ENCODE measurements at regions not wholly inside any gene's neighbourhood (a gene's known extent, or its start where the extent isn't known, plus 50 kb on each side); places are given as distances from the start of the nearest gene placed in this dataset.

DNA sequence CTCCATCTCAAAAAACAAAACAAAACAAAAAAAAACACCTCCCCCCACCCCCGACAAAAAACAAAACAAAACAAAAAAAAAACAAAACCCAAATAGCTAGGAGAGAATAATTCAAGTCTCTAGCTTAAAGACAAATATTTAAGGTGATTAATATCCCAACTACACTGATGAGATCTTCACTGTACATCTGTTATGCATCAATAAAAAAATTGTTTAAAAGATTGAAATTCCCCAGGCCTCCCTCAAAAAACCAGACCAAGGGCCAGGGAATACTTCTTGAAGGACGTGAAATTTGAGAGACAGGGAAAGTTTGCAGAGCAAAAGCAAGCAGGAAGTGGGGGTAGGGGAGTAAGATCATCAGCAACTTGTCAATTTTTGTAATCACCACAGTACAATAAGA lies 232.6 kb downstream of the REEP3 start:
- TF ChIP-seq, protein P1, sequence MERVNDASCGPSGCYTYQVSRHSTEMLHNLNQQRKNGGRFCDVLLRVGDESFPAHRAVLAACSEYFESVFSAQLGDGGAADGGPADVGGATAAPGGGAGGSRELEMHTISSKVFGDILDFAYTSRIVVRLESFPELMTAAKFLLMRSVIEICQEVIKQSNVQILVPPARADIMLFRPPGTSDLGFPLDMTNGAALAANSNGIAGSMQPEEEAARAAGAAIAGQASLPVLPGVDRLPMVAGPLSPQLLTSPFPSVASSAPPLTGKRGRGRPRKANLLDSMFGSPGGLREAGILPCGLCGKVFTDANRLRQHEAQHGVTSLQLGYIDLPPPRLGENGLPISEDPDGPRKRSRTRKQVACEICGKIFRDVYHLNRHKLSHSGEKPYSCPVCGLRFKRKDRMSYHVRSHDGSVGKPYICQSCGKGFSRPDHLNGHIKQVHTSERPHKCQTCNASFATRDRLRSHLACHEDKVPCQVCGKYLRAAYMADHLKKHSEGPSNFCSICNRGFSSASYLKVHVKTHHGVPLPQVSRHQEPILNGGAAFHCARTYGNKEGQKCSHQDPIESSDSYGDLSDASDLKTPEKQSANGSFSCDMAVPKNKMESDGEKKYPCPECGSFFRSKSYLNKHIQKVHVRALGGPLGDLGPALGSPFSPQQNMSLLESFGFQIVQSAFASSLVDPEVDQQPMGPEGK (CRISPR knock-in tag; IDR thresholded peaks at IDR 0.05; ENCODE audit: borderline replicate concordance), result no peak
- TF ChIP-seq PPARA (CRISPR knock-in tag; IDR thresholded peaks at IDR 0.05; ENCODE audit: borderline replicate concordance), result no peak
- no peak for TF ChIP-seq ZNF8 (CRISPR knock-in tag; IDR thresholded peaks at IDR 0.05)
- TF ChIP-seq, protein P2, sequence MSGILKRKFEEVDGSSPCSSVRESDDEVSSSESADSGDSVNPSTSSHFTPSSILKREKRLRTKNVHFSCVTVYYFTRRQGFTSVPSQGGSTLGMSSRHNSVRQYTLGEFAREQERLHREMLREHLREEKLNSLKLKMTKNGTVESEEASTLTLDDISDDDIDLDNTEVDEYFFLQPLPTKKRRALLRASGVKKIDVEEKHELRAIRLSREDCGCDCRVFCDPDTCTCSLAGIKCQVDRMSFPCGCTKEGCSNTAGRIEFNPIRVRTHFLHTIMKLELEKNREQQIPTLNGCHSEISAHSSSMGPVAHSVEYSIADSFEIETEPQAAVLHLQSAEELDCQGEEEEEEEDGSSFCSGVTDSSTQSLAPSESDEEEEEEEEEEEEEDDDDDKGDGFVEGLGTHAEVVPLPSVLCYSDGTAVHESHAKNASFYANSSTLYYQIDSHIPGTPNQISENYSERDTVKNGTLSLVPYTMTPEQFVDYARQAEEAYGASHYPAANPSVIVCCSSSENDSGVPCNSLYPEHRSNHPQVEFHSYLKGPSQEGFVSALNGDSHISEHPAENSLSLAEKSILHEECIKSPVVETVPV (CRISPR knock-in tag; IDR thresholded peaks at IDR 0.05), result no peak
